OCI-LY3 (cell line): ENCODE measurements at regions not wholly inside any gene's neighbourhood (a gene's known extent, or its start where the extent isn't known, plus 50 kb on each side); places are given as distances from the start of the nearest gene placed in this dataset.

Experiments used
- CTCF ChIP-seq: fragments of 200-600, 300-600 bp; sonication (generic); IDR thresholded peaks from 2 replicates; pipeline ENCODE4 v1.5.1; 2014; ENCODE audit warnings: antibody characterized with exemption, low read length, low read depth
- EZH2phosphoT487 ChIP-seq: fragments of 200-600 bp; shearing (Covaris generic); IDR thresholded peaks from 2 replicates; pipeline ENCODE4 v1.6.1; 2018; ENCODE audit warnings: antibody characterized with exemption, mixed run types, low read depth

- no peak for TF ChIP-seq CTCF
- TF ChIP-seq EZH2phosphoT487: no peak
These were observed 1178.2 kb downstream of the BRD1 start for GRCh38 chr22:48649466-48649865.
